ENCODE measurements at regions not wholly inside any gene's neighbourhood (a gene's known extent, or its start where the extent isn't known, plus 50 kb on each side); places are given as distances from the start of the nearest gene placed in this dataset.
A peak's percentile ranks its signal among the peaks of the same experiment; 100 is the strongest.

DNA sequence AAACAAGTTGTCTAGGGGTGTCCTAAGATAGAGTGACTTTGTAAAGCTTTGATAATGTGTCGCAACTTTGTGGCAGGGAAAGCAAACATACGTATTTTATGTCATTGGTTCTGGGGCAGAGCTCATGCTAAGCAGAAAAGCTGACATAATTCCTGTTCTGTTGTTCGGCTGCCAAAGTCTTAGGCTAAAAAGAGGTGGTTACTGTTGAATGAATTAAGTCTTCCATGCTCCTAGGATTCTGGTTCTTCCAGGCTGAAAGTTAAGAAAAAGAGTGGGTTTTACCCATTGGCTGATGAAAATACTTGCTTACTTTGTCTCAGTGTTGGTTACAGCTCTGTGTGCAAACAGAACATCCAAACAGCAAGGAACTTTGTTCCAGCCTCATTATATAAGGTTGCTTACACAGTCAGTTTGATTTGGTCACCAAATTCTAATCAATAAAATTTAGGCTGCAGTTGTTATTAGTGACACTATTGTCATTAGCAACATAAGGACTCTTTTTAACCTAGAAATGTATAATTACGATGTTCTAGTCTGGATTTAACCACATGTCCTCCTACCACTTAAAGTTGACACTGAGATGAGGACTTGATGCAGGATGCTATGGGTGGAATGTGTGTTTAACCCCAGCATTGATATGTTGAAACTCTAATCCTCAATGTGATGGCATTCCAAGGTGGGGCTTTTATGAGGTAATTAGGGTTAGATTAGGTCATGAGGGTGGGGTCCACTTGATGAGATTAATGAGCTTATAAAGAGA, 114.0 kb upstream of the GOT2 start (continued):
- TF ChIP-seq, protein P1, sequence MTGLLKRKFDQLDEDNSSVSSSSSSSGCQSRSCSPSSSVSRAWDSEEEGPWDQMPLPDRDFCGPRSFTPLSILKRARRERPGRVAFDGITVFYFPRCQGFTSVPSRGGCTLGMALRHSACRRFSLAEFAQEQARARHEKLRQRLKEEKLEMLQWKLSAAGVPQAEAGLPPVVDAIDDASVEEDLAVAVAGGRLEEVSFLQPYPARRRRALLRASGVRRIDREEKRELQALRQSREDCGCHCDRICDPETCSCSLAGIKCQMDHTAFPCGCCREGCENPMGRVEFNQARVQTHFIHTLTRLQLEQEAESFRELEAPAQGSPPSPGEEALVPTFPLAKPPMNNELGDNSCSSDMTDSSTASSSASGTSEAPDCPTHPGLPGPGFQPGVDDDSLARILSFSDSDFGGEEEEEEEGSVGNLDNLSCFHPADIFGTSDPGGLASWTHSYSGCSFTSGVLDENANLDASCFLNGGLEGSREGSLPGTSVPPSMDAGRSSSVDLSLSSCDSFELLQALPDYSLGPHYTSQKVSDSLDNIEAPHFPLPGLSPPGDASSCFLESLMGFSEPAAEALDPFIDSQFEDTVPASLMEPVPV (CRISPR knock-in tag; IDR thresholded peaks at IDR 0.05): no peak
- 0 out of 2 replicates have a peak, but pooled peaks have one; percentile 26 for TF ChIP-seq ERF (CRISPR knock-in tag; IDR thresholded peaks at IDR 0.05)
- no peak for TF ChIP-seq REPIN1 (CRISPR knock-in tag; IDR thresholded peaks at IDR 0.05; ENCODE audit: borderline replicate concordance, low read depth)
- TF ChIP-seq TEAD3 (CRISPR knock-in tag; optimal IDR thresholded peaks at IDR 0.05; ENCODE audit: borderline replicate concordance): peak; percentile 17
- no peak for TF ChIP-seq THAP8 (CRISPR knock-in tag; IDR thresholded peaks at IDR 0.05; ENCODE audit: borderline replicate concordance)
- no peak for TF ChIP-seq ZNF441 (CRISPR knock-in tag; IDR thresholded peaks at IDR 0.05; ENCODE audit: borderline replicate concordance)
- no peak for TF ChIP-seq ZNF709 (CRISPR knock-in tag; IDR thresholded peaks at IDR 0.05)
- peak; percentile 12; the same call in 1 of the 2 replicates for TF ChIP-seq SMC3 (IDR thresholded peaks at IDR 0.05; ENCODE audit: low read length)
- peak; percentile 22; the same call in 1 of the 2 replicates for TF ChIP-seq SOX13 (IDR thresholded peaks at IDR 0.05)
- TF ChIP-seq SOX13 (CRISPR knock-in tag; conservative IDR thresholded peaks at IDR 0.05 in 1 of 2, IDR thresholded peaks at IDR 0.05 in 1 of 2): peak in 1 of 2 experiments; percentile 21; a peak in 2 of 4 replicates
- peak; percentile 68 for TF ChIP-seq HNF4A (CRISPR knock-in tag; IDR thresholded peaks at IDR 0.05)
- TF ChIP-seq ZFP36 (IDR thresholded peaks at IDR 0.05; ENCODE audit: borderline replicate concordance, low read depth, low read length, partially characterized antibody): no peak
- peak; percentile 32; the same call in 1 of the 2 replicates for TF ChIP-seq SAP130 (CRISPR knock-in tag; IDR thresholded peaks at IDR 0.05; ENCODE audit: low read depth)
- peak; percentile 24; the same call in 1 of the 2 replicates for TF ChIP-seq SOX5 (CRISPR knock-in tag; IDR thresholded peaks at IDR 0.05; ENCODE audit: borderline replicate concordance)
- TF ChIP-seq ZNF672 (CRISPR knock-in tag; IDR thresholded peaks at IDR 0.05): no peak
- TF ChIP-seq ZIK1 (CRISPR knock-in tag; IDR thresholded peaks at IDR 0.05; ENCODE audit: borderline replicate concordance, low read depth): no peak
- TF ChIP-seq ZNF724P (CRISPR knock-in tag; IDR thresholded peaks at IDR 0.05; ENCODE audit: borderline replicate concordance): no peak
- TF ChIP-seq SRY (CRISPR knock-in tag; IDR thresholded peaks at IDR 0.05): no peak
- TF ChIP-seq ZNF3 (CRISPR knock-in tag; IDR thresholded peaks at IDR 0.05): no peak
- no peak for TF ChIP-seq ATAD3A (CRISPR knock-in tag; IDR thresholded peaks at IDR 0.05)
- TF ChIP-seq FOXO1 (CRISPR knock-in tag; IDR thresholded peaks at IDR 0.05): peak; percentile 10; the same call in 1 of the 2 replicates
- TF ChIP-seq CBX2 (IDR thresholded peaks at IDR 0.05; ENCODE audit: low read depth, low read length): no peak
- TF ChIP-seq CBX2 (CRISPR knock-in tag; IDR thresholded peaks at IDR 0.05; ENCODE audit: low read depth): no peak
- no peak for TF ChIP-seq MEF2D (CRISPR knock-in tag; IDR thresholded peaks at IDR 0.05)
- no peak for TF ChIP-seq HES4 (CRISPR knock-in tag; IDR thresholded peaks at IDR 0.05; ENCODE audit: borderline replicate concordance)
- TF ChIP-seq ISL2 (CRISPR knock-in tag; IDR thresholded peaks at IDR 0.05): no peak
- TF ChIP-seq, protein P2, sequence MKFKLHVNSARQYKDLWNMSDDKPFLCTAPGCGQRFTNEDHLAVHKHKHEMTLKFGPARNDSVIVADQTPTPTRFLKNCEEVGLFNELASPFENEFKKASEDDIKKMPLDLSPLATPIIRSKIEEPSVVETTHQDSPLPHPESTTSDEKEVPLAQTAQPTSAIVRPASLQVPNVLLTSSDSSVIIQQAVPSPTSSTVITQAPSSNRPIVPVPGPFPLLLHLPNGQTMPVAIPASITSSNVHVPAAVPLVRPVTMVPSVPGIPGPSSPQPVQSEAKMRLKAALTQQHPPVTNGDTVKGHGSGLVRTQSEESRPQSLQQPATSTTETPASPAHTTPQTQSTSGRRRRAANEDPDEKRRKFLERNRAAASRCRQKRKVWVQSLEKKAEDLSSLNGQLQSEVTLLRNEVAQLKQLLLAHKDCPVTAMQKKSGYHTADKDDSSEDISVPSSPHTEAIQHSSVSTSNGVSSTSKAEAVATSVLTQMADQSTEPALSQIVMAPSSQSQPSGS (CRISPR knock-in tag; IDR thresholded peaks at IDR 0.05): 0 out of 2 replicates have a peak, but pooled peaks have one; percentile 22
- TF ChIP-seq ZNF543 (CRISPR knock-in tag; IDR thresholded peaks at IDR 0.05): no peak
- TF ChIP-seq ZEB1 (IDR thresholded peaks at IDR 0.05; ENCODE audit: insufficient replicate concordance, low read depth): no peak
- no peak for TF ChIP-seq ZNF598 (CRISPR knock-in tag; IDR thresholded peaks at IDR 0.05; ENCODE audit: borderline replicate concordance)

Measured in HepG2 (cell line).